Adrenal gland (tissue), 9 donors: ENCODE measurements at regions not wholly inside any gene's neighbourhood (a gene's known extent, or its start where the extent isn't known, plus 50 kb on each side); places are given as distances from the start of the nearest gene placed in this dataset.

Experiments used
- DNase-seq, 7 donors: peaks; one replicate each; pipeline ENCODE4 v3.0.0-alpha.2; 2019 to 2020
- H3K27ac ChIP-seq, 5 donors: fragments of 200-600 bp; sonication (generic) in 4 of 5; 1 replicate in 3 of 5; 2 replicates in 2 of 5; pipeline versions ENCODE4 v1.5.1 to v1.8.0; 2016 to 2020; ENCODE audit warnings: mild to moderate bottlenecking in 1 of 5
- H3K27me3 ChIP-seq: fragments of 200-600 bp; 2 replicates; pipeline ENCODE4 v1.8.0; 2021
- H3K36me3 ChIP-seq, 2 donors: fragments of 200-600 bp; replicated peaks in 1 of 2; 1 replicate in 1 of 2; 2 replicates in 1 of 2; pipeline versions ENCODE4 v1.5.1 to v1.8.0; 2018 to 2022
- H3K4me1 ChIP-seq, 2 donors: fragments of 200-600 bp; replicated peaks in 1 of 2; 1 replicate in 1 of 2; 2 replicates in 1 of 2; pipeline versions ENCODE4 v1.5.1 to v1.8.0; 2018 to 2021
- H3K4me3 ChIP-seq, 4 donors: fragments of 200-600 bp; sonication (generic) in 3 of 4; one replicate each; pipeline ENCODE4 v1.5.1; 2016 to 2018
- H3K9me3 ChIP-seq, 3 donors: fragments of 200-600 bp; sonication (generic) in 1 of 3; replicated peaks in 1 of 3; 1 replicate in 2 of 3; 2 replicates in 1 of 3; pipeline versions ENCODE4 v1.5.1 to v1.8.0; 2016 to 2021
- POLR2A ChIP-seq, 2 donors: fragments of 450-650 bp; IDR thresholded peaks; one replicate each; pipeline ENCODE4 v1.6.1; 2017; ENCODE audit warnings: antibody characterized with exemption in 2 of 2, mild to moderate bottlenecking in 2 of 2, moderate library complexity in 1 of 2
- WGBS, 4 donors: extraction: QIAGEN DNeasy Blood & Tissue Kit in 2 of 4; methylation state at CpG; one replicate each; pipeline versions ENCODE4 v1.1.5 to v1.1.7; 2013 to 2017; 5-methylcytosine and 5-hydroxymethylcytosine counted together
- intact Hi-C, 2 donors: fragments of 100-400 bp; cut with DNase I; formaldehyde crosslinking; loops; one replicate each; pipeline versions ENCODE4 v1.14.1 to v1.15.0; 2022 to 2023
- TF ChIP-seq, protein P1 (sequence below), 6 experiments: fragments of 450-650 bp in 4 of 6; fragments of 200-600 bp in 2 of 6; sonication (generic) in 1 of 6; IDR thresholded peaks; 1 replicate in 5 of 6; 2 replicates in 1 of 6; pipeline versions ENCODE4 v1.5.1 to v1.8.0; 2016 to 2021; ENCODE audit warnings: antibody characterized with exemption in 6 of 6, mild to moderate bottlenecking in 2 of 6, moderate library complexity in 1 of 6
- donor health status: healthy with polysubstance abuse.
- donor health status: Bipolar disorder and iron deficiency.
- donor health status: DM: yes; HTN: yes; CAD: no.
- donor health status: DM: no; HTN: no; CAD: no.
- donor health status: DM: no; HTN: no; CAD: no.

DNA sequence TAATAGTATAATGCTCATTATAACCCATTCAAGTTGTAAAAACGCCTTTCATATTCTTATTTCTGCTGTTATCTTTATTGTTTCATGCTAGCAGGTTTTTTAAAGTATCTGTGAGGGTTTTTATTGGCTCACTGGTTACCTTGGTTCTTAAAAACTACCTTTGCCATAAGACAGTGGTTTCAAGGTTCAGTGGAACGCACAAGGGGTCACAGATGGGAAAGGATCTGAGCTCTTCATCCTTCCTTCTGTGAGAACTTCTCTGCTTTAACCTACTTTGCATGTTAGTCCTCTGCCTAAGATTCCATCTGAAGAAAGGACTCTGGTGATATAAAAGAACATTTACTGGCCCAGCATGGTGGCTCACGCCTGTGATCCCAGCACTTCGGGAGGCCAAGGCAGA, 492.6 kb downstream of the CD83 start:
- intact Hi-C loops: no loop called here
- no peak overlapping the region for H3K4me3 ChIP-seq
- H3K9me3 ChIP-seq: no peaks in the 10 kb centered on the region
- WGBS, 4 donors: 90 to 93% (median 92%) methylated on average over 4 of the region's 4 CpGs
- DNase-seq: no peak
- no peaks in the 10 kb centered on the region for H3K27me3 ChIP-seq
- TF ChIP-seq, protein P1, sequence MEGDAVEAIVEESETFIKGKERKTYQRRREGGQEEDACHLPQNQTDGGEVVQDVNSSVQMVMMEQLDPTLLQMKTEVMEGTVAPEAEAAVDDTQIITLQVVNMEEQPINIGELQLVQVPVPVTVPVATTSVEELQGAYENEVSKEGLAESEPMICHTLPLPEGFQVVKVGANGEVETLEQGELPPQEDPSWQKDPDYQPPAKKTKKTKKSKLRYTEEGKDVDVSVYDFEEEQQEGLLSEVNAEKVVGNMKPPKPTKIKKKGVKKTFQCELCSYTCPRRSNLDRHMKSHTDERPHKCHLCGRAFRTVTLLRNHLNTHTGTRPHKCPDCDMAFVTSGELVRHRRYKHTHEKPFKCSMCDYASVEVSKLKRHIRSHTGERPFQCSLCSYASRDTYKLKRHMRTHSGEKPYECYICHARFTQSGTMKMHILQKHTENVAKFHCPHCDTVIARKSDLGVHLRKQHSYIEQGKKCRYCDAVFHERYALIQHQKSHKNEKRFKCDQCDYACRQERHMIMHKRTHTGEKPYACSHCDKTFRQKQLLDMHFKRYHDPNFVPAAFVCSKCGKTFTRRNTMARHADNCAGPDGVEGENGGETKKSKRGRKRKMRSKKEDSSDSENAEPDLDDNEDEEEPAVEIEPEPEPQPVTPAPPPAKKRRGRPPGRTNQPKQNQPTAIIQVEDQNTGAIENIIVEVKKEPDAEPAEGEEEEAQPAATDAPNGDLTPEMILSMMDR (IDR thresholded peaks at IDR 0.05): no peak
- no peak for TF ChIP-seq POLR2A (IDR thresholded peaks at IDR 0.05)
- no peak overlapping the region for H3K27ac ChIP-seq
- H3K36me3 ChIP-seq: no peaks in the 10 kb centered on the region
- no peaks in the 10 kb centered on the region for H3K4me1 ChIP-seq

DNA sequence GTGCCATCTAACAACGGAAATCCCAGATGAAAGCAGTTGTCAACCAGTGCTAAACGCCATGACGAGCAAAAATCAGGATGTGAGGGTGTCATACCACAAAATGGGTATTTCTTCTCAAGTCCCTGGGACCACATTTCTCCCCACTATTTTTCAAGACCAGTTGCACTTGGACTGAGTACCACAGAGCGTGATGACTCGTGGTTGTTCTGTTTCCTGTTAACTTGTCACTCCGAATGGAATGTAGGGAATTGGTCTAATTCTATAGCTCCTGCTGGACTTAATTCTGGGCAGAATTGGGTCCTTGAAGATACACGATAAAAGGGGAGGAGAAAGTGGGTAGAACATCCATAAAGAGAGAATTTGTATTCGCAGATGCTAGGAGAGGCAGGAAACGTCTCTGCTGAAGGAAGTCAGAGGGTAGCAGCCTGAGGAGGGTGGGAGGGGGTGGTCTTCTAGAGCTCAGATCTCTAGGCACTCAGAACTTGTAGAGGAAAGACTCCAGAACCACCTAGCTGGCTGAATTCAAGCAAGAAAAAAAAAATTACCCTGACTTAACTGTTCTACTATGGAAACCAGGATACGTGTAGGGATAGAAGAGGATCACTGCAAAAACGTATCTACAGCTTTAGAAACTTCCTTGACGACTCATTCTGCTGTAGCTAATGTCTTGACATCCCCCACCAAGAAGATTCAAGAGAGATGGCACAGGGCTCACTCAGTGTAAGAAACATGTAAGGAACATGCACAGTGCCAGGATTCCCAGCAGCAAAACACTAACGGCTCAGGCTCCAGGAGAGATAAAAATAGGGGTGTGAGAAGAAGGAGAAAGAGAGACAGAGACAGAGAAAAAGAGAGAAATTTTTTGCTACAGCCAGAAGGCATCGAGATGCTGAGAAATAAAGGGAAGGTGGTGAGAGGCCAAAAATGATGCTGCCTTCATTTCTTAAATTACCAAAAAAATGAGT, 494.7 kb downstream of the CD83 start:
- 69 to 80% (median 77%) methylated on average over 14 of the region's 14 CpGs for WGBS, 4 donors
- H3K27ac ChIP-seq: no peak overlapping the region
- H3K27me3 ChIP-seq: no peaks in the 10 kb centered on the region
- intact Hi-C loops: no loop called here
- no peaks in the 10 kb centered on the region for H3K4me1 ChIP-seq
- H3K9me3 ChIP-seq: no peaks in the 10 kb centered on the region
- TF ChIP-seq, protein P1 (IDR thresholded peaks at IDR 0.05): no peak
- no peak for TF ChIP-seq POLR2A (IDR thresholded peaks at IDR 0.05)
- H3K4me3 ChIP-seq: no peak overlapping the region
- no peak for DNase-seq
- no peaks in the 10 kb centered on the region for H3K36me3 ChIP-seq

DNA sequence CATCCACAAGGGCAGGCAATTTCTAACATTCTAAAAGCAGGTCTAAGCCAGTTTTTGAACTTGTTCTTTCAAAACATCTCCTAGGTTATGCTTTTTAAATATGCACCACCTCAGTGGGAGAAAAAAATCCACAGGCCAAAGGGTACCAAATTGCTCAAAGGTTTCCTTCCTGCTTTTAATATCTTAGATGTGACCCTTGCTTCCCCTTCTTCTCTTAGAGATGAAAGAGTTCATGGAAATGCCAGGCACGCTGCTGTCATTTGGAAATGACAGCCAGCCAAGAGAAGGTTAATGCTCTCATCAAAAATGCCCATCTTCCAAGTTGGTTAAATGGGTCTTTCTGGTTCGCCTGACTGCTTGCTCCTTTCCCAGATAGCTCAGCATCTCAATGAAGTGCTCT, 497.1 kb downstream of the CD83 start:
- Histone ChIP-seq H3K27ac (no peak overlapping the region), H3K36me3 (no peaks in the 10 kb centered on the region), H3K4me3 (no peak overlapping the region), H3K4me1 (no peaks in the 10 kb centered on the region), H3K9me3 (no peaks in the 10 kb centered on the region), H3K27me3 (no peaks in the 10 kb centered on the region)
- intact Hi-C loops: no loop called here
- TF ChIP-seq POLR2A (IDR thresholded peaks at IDR 0.05): no peak
- TF ChIP-seq, protein P1 (IDR thresholded peaks at IDR 0.05): no peak
- DNase-seq: no peak
- 67 to 87% (median 74%) methylated on average over 2 of the region's 2 CpGs for WGBS, 4 donors

DNA sequence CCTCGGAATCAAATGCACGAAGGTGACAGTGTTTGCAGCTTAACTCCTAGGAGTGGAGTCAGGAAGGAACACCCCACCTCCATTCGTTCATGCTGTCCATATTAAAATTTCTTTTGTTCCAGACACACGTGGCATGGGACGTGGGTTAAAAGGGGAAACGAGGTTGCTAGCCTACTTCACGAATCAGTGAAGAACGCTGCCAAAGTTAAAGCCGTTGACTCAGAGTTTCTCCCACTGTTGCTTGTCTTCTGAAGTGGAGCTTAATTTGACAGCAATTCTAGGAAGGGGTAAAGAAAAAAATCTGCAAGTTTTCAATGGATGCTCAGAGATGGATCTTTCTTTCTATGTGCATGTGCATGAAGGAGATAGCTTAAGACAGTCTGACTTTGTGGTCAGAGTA, 499.1 kb downstream of the CD83 start:
- intact Hi-C loops: no loop called here
- no peaks in the 10 kb centered on the region for H3K27me3 ChIP-seq
- H3K27ac ChIP-seq: no peak overlapping the region
- H3K4me3 ChIP-seq: no peak overlapping the region
- TF ChIP-seq POLR2A (IDR thresholded peaks at IDR 0.05): no peak
- TF ChIP-seq, protein P1 (IDR thresholded peaks at IDR 0.05): no peak
- H3K9me3 ChIP-seq: no peaks in the 10 kb centered on the region
- H3K4me1 ChIP-seq: no peaks in the 10 kb centered on the region
- H3K36me3 ChIP-seq: no peaks in the 10 kb centered on the region
- WGBS, 4 donors: 77 to 87% (median 82%) methylated on average over 9 of the region's 9 CpGs
- DNase-seq: no peak
